NCI-H510A (cell line): ENCODE measurements at regions not wholly inside any gene's neighbourhood (a gene's known extent, or its start where the extent isn't known, plus 50 kb on each side); places are given as distances from the start of the nearest gene placed in this dataset.

Source experiments
- DNase-seq: peaks from one replicate; lab custom pipeline; 2025; lab: John Stamatoyannopoulos, UW

DNA sequence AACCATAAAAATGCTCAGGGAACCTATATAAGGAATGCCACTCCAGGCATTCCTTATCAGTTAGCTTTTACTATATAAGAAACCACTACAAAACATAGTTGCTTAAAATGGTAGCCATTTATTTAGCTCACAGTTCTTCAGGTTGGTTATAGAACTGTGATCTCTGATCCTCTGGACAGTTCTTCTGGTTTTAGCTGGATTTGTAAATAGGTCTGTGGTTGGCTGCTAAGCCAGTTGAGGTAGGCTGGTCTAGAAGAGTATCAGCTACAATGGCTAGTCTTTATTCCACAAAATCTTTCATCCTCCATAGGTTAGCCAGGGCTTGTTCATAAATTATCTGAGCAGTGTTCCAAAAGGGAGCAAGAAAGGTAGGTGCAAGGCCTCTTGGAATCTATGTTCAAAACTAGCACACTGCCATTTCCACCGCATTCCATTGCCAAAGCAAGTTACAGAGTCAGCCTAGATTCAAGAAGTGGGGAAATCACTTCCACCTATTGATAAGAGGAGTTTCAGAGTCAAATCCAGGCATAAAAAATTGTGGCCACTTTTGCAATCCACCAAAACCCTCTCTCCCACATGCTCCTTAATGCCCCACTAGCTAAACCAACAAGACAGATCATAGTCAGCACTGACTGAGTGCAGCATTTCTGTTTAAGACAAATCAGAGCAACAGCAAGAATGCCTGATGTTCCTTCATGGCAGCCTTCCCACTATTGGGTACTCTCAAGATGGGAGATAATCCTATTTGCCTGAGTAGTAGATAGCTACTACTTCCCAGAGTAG is 146.4 kb downstream of the IRS1 start:
- DNase-seq: no peak

- no peak for DNase-seq
Observed at GRCh38 chr2:226652369-226652768, 147.3 kb downstream of the IRS1 start.

- peak; percentile 24 for DNase-seq
Observed at GRCh38 chr2:226649871-226650660, 149.6 kb downstream of the IRS1 start.

DNA sequence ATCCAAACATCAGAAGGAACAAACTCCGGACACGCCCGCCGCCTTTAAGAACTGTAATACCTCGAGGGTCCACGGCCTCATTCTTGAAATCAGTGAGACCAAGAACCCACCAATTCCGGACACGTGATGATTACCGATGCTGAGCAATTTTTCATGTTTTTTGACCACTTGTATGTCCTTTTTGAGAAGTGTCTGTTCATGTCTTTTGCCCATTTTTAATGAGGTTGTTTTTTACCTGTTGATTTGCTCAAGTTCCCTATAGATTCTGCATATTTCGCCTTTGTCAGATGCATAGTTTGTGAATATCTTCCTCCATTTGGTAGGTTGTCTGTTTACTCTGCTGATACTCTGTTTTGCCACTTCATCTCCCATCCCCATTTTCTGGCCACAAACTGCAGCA is 150.4 kb downstream of the IRS1 start:
- DNase-seq: no peak

DNA sequence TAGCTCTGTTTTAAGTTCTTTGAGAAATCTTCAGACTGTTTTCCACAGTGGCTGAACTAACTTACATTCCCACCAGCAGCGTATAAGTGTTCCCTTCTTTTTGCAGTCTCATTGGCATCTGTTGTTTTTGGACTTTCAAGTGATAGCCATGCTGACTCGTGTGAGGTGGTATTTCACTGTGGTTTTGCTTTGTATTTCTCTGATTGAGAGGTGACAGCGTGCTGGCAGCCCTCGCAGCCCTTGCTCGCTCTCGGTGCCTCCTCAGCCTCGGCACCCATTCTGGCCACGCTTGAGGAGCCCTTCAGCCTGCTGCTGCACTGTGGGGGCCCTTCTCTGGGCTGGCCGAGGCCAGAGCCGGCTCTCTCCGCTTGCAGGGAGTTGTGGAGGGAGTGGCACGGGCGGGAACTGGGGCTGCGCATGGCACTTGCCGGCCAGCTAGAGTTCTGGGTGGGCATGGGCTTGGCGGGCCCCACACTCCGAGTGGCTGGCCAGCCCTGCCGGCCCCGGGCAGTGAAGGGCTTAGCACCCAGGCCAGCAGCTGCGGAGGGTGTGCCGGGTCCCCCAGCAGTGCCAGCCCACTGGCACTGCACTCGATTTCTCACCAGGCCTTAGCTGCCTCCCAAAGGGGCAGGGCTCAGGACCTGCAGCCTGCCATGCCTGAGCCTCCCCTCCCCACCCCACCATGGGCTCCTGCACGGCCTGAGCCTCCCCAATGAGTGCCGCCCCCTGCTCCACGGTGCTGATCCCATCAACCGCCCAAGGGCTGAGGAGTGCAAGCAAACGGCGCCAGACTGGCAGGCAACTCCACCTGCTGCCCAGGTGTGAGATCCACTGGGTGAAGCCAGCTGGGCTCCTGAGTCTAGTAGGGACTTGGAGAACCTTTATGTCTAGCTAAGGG is 151.8 kb downstream of the IRS1 start:
- no peak for DNase-seq

- no peak for DNase-seq
Observed at GRCh38 chr2:226644399-226644865, 155.2 kb downstream of the IRS1 start.

- no peak for DNase-seq
Observed at GRCh38 chr2:226643946-226644282, 155.7 kb downstream of the IRS1 start.

GRCh38 chr2:226643030-226643945 is 156.3 kb downstream of the IRS1 start:
- DNase-seq: no peak

- no peak for DNase-seq
Observed at GRCh38 chr2:226641008-226641407, 158.6 kb downstream of the IRS1 start.

- no peak for DNase-seq
Observed at GRCh38 chr2:226640501-226640900, 159.1 kb downstream of the IRS1 start.

DNA sequence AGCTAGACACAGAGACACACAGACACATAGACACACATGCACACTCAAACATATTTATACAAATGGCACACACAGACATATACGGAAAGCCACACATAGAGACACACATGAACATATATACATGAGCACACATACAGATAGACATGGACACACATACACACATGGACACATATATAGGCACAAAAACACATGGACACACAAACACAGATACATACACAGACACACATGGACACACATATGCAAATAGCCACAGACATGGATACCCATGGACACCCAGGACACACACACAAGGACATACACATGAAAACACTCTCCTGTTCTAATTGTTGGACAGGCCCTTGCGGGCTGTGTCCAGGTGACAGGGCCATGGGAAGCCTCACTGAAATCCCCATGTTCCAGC is 160.1 kb downstream of the IRS1 start:
- DNase-seq: no peak

DNA sequence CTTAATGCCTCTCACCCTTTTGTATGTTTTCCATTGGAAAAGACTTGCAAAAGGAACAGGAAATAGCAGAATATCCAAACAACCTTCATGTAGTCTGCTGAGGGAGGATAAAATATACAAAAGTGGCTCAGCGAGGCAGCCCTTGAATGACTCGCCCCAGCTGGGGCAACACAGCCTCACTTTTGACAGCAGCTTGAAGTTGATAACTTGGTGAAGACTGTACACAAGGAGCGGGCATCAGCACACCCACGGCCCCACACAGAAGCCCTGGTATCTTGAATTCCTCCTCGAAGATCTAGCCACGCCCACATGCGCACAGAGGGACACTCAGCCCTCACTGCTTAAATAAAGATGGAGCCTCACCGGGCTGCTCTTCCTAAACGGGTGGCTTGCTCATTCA is 161.0 kb downstream of the IRS1 start:
- no peak for DNase-seq

DNA sequence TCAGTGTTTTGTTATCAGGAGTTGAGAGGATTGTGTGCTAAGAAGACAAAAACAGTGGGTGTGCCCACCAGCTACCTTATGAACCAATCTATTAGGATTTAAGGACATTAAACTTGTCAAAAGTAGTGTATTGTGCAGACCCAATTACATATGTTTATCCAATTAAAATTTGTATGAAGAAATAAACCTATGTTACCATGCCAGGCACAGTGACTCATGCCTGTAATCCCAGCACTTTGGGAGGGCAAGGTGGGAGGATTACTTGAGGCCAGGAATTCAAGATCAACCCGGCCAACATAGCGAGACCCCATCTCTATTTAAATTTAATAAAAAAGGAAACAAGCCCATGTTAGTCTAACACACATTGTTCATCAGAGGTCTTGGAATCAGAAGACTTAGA is 162.2 kb downstream of the IRS1 start:
- no peak for DNase-seq

GRCh38 chr2:226636586-226636985 is 163.0 kb downstream of the IRS1 start:
- DNase-seq: no peak

GRCh38 chr2:226634943-226635604 is 164.5 kb downstream of the IRS1 start:
- DNase-seq: no peak

- no peak for DNase-seq
Observed at GRCh38 chr2:226631671-226632070, 167.9 kb downstream of the IRS1 start.

GRCh38 chr2:226631187-226631586 is 168.4 kb downstream of the IRS1 start:
- no peak for DNase-seq

DNA sequence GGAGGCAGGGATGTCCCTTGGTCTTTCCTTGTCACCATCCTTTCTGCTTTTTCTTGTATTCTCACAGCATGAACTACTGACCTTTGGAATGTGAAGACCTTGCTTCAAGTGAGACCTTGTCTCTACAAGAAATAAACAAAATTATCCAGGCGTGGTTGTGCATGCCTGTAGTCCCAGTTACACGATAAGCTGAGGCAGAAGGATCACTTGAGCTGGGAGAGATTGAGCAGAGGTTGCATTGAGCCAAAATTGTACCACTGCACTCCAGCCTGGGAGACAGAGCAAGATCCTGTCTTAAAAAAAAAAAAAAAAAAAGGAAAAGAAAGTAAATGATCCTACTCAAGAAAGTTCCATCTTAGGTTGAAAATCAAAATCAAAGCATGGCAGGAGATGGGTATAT is 173.7 kb downstream of the IRS1 start:
- no peak for DNase-seq

DNA sequence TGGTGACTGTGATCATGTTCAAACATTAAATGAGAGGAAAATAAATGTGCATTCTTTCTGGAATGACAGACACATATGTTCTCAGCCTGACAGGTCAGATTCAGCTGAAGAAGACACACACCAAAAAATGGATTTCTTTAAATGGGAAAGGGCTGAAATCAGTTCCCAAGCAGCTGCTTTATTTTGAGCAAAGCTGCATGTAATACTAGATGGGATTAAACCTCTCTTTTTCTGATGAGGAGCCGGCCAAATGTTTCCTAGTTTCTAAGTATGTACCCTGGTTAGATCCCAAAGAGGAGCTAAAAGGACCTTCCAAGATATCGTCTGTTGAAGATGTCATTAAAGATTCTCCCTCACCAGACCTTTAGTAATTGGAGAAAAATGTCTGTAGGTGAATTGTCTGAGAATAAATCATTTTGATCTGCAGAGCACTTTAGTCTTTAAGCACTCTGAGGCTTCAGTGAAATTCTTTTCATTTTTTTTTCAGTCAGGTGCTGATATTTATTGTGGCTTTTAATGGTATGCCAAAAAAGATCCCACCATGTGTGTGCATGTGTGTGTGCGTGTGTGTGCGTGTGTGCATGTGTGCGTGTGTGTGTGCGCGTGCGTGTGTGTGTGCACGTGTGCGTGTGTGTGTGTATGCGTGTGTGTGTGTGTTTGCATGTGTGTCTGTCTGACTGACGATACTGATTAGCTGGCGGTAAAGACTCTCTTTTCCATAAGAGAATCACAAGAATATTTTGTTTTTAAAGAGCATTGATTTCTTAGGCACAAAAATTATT is 175.8 kb downstream of the IRS1 start:
- DNase-seq: no peak

DNA sequence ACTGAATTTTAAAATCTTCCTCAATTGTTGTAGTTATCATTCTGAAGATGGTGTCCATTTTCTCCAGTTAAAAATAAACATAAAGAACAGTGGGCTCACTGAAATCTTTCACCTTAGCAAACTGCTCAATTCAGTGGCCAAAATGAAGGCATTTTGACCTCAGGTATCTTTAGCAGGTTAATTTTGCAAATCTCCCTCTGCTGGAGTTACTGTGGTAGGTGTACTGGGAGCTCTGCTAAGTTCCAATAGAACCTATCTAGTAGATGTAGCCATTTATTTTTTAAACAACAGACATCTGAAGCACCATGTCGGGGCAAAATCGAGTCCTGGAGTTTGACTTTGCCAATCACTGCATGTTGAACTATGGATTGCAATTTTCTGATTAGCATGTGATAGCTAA is 177.1 kb downstream of the IRS1 start:
- no peak for DNase-seq
